GM12864 (cell line): ENCODE measurements at regions not wholly inside any gene's neighbourhood (a gene's known extent, or its start where the extent isn't known, plus 50 kb on each side); places are given as distances from the start of the nearest gene placed in this dataset.

ENCODE experiments used
- DNase-seq: peaks from one replicate; pipeline ENCODE4 v3.0.0-alpha.2; 2011; ENCODE audit warnings: low read depth
- H3K4me3 ChIP-seq: 2 replicates; pipeline ENCODE4 v1.5.1; 2011; ENCODE audit warnings: mild to moderate bottlenecking, low read depth, low read length, control low read depth
- CTCF ChIP-seq: IDR thresholded peaks from 2 replicates; pipeline ENCODE4 v1.5.1; 2011; ENCODE audit warnings: low read depth, mild to moderate bottlenecking, moderate library complexity, low read length, control low read depth, inconsistent platforms; ENCODE audit errors: missing control alignments

GRCh38 chr15:47437491-47437890, 279.8 kb upstream of the SEMA6D start:
- DNase-seq = no peak
- no peak for TF ChIP-seq CTCF
- H3K4me3 ChIP-seq = no peak overlapping the region

GRCh38 chr15:47439146-47440111, 277.9 kb upstream of the SEMA6D start:
- no peak for TF ChIP-seq CTCF
- no peak for DNase-seq
- H3K4me3 ChIP-seq = no peak overlapping the region

GRCh38 chr15:47442371-47442770, 274.9 kb upstream of the SEMA6D start:
- no peak overlapping the region for H3K4me3 ChIP-seq
- no peak for DNase-seq
- no peak for TF ChIP-seq CTCF

GRCh38 chr15:47443839-47444238, 273.5 kb upstream of the SEMA6D start:
- no peak for TF ChIP-seq CTCF
- no peak overlapping the region for H3K4me3 ChIP-seq
- no peak for DNase-seq

GRCh38 chr15:47445723-47446392, 271.4 kb upstream of the SEMA6D start:
- H3K4me3 ChIP-seq = no peak overlapping the region
- no peak for TF ChIP-seq CTCF
- no peak for DNase-seq

- TF ChIP-seq CTCF = no peak
- DNase-seq = no peak
- H3K4me3 ChIP-seq = no peak overlapping the region
These were observed 256.3 kb upstream of the SEMA6D start for GRCh38 chr15:47460795-47461573.
